HT1080 (cell line): ENCODE measurements at regions not wholly inside any gene's neighbourhood (a gene's known extent, or its start where the extent isn't known, plus 50 kb on each side); places are given as distances from the start of the nearest gene placed in this dataset.

Experiments used
- DNase-seq: peaks from one replicate; pipeline ENCODE4 v3.0.0-alpha.2; 2015; ENCODE audit warnings: low read depth

DNA sequence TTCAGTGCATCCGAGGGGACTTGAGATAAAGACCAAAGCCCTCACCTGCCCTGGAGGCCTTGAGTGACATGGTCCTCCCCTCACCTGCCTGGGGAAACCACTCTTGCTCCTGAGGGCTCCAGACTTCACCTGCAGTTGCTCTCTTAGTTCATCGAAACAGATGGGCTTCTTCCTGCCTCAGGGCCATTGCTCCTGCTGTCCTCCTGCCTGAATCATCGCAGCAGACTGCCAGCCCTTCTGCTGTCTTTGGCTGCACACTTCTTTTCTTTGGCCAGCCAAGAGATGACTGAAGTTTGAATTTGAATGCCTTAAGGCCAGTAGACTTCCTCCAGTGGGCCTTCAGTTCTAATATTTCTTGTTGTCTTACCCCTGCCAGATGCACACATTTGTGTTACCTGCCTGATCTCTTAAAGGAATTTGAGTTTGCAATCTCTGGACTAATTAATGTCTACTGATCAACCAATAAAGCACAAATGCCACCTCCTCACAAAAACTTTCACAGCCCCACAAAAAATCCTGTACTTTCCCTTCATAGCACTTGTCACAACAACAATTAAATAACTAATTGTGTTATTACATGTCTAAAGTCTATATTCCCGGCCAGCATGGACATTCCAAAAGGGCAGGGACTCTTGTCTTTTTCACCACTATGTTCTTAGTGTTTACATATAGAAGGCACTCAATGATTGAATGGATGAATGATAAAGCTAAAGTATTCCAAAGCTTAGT, 56.7 kb upstream of the SGK1 start:
- DNase-seq: no peak

GRCh38 chr6:134373993-134374392, 56.1 kb upstream of the SGK1 start:
- no peak for DNase-seq

GRCh38 chr6:134373282-134373922, 55.5 kb upstream of the SGK1 start:
- peak; percentile 76 for DNase-seq

DNA sequence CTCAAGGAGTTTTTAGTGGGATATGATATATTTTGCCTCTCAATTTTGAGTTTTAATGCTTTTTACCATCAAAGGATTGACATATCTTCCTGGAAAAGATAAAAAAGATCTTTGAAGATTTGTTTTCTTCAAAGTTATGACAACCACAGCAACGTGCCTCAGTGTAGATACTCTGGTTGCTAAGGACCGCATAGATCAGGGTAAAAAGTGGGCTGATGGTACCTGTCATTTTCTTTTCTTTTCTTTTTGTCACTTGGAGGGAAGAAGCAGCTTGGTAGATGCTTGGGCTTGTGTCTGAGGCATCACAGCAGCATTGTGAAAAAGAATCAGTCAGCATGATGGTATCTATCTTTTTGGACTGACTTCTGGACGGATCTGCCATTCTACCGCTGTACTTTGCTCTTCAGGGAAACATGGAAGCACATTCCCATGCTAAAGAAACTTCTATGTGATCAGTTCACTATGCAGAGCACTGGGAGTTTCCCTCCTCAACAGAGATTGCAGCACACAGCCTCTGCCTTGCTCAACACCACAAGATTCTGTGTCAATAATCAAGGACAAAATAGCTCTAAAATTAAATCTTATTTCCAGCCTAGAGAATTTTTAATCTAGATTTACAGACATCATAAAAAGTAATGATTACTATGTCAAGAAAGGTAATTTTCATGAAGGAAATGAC, 54.8 kb upstream of the SGK1 start:
- no peak for DNase-seq

GRCh38 chr6:134368670-134369069, 50.8 kb upstream of the SGK1 start:
- DNase-seq: no peak
